GM23338 (cell line): ENCODE measurements at regions not wholly inside any gene's neighbourhood (a gene's known extent, or its start where the extent isn't known, plus 50 kb on each side); places are given as distances from the start of the nearest gene placed in this dataset.

ENCODE experiments used
- ATAC-seq: fragments of 200-7000 bp; cut with Tn5 transposase; 3 replicates; pipeline ENCODE4 v1.9.1; 2020
- DNase-seq: peaks from one replicate; pipeline ENCODE4 v3.0.0-alpha.2; 2015; ENCODE audit warnings: low spot score
- H2AFZ ChIP-seq: fragments of 200-600 bp; sonication (generic); 2 replicates; pipeline ENCODE4 v1.8.0; 2016; ENCODE audit warnings: antibody characterized with exemption, mild to moderate bottlenecking, moderate library complexity
- H3F3A ChIP-seq: fragments of 200-600 bp; sonication (generic); replicated peaks from 2 replicates; pipeline ENCODE4 v1.8.0; 2017; ENCODE audit warnings: antibody characterized with exemption, mixed run types, low read depth
- H3K27ac ChIP-seq: fragments of 200-600 bp; sonication (generic); 2 replicates; pipeline ENCODE4 v1.6.1; 2016; ENCODE audit warnings: low read depth
- H3K27me3 ChIP-seq: fragments of 200-600 bp; sonication (generic); 2 replicates; pipeline ENCODE4 v1.8.0; 2016; ENCODE audit warnings: mild to moderate bottlenecking, mixed run types, moderate library complexity; ENCODE audit not compliant: insufficient read depth
- H3K36me3 ChIP-seq: fragments of 200-600 bp; sonication (generic); 2 replicates; pipeline ENCODE4 v1.8.0; 2016; ENCODE audit warnings: mild to moderate bottlenecking; ENCODE audit not compliant: insufficient read depth
- H3K4me1 ChIP-seq: fragments of 200-600 bp; sonication (generic); 2 replicates; pipeline ENCODE4 v1.8.0; 2016; ENCODE audit warnings: mild to moderate bottlenecking, moderate library complexity; ENCODE audit not compliant: insufficient read depth
- H3K4me2 ChIP-seq: fragments of 200-600 bp; sonication (generic); 2 replicates; pipeline ENCODE4 v1.7.1; 2017; ENCODE audit warnings: mixed run types
- H3K4me3 ChIP-seq: fragments of 200-600 bp; sonication (generic); 2 replicates; pipeline ENCODE4 v1.6.1; 2016; ENCODE audit warnings: mixed run types
- H3K79me2 ChIP-seq: fragments of 200-600 bp; sonication (generic); replicated peaks from 2 replicates; pipeline ENCODE4 v1.8.0; 2017; ENCODE audit warnings: mild to moderate bottlenecking; ENCODE audit not compliant: insufficient read depth
- H3K9me2 ChIP-seq: fragments of 200-600 bp; sonication (generic); 2 replicates; pipeline ENCODE4 v1.8.0; 2017; ENCODE audit not compliant: insufficient read depth
- H4K20me1 ChIP-seq: fragments of 200-600 bp; sonication (generic); replicated peaks from 2 replicates; pipeline ENCODE4 v1.8.0; 2017; ENCODE audit warnings: mild to moderate bottlenecking; ENCODE audit not compliant: insufficient read depth
- H3K27ac Mint-ChIP-seq: 2 replicates; pipeline ENCODE4 v1.8.0; 2020; ENCODE audit warnings: inconsistent platforms, mild to moderate bottlenecking, moderate library complexity, mixed read lengths
- H3K27me3 Mint-ChIP-seq: 3 replicates; pipeline ENCODE4 v1.8.0; 2022; ENCODE audit warnings: low read depth, mild to moderate bottlenecking, moderate library complexity, mixed read lengths, inconsistent platforms; ENCODE audit not compliant: insufficient read depth, poor library complexity
- H3K36me3 Mint-ChIP-seq: 3 replicates; pipeline ENCODE4 v1.8.0; 2021; ENCODE audit warnings: low read depth, mild to moderate bottlenecking, inconsistent platforms, moderate library complexity, mixed read lengths
- H3K4me1 Mint-ChIP-seq: 3 replicates; pipeline ENCODE4 v1.8.0; 2020; ENCODE audit warnings: mild to moderate bottlenecking, inconsistent platforms, mixed read lengths
- H3K4me3 Mint-ChIP-seq: 3 replicates; pipeline ENCODE4 v1.8.0; 2021; ENCODE audit warnings: moderate library complexity, mild to moderate bottlenecking, inconsistent platforms, mixed read lengths
- H3K9me3 Mint-ChIP-seq: 3 replicates; pipeline ENCODE4 v1.8.0; 2020; ENCODE audit warnings: moderate library complexity, mild to moderate bottlenecking, inconsistent platforms, mixed read lengths
- CREB1 ChIP-seq: fragments of 250-450 bp; sonication (Bioruptor Pico); IDR thresholded peaks from 2 replicates; pipeline ENCODE4 v1.5.0; 2020; ENCODE audit warnings: low read depth, mild to moderate bottlenecking, moderate library complexity
- CTCF ChIP-seq, 2 experiments: fragments of 200-600 bp in 1 of 2; sonication (generic) in 1 of 2; conservative IDR thresholded peaks; 2 replicates each; pipeline versions ENCODE4 v1.5.1 to v1.6.1; 2016 to 2017; ENCODE audit warnings: antibody characterized with exemption in 2 of 2, low read depth in 2 of 2, mild to moderate bottlenecking in 2 of 2, moderate library complexity in 1 of 2
- ETS1 ChIP-seq: IDR thresholded peaks from 2 replicates; pipeline ENCODE4 v1.6.1; 2016; ENCODE audit warnings: antibody characterized with exemption
- EZH2 ChIP-seq: fragments of 200-600 bp; sonication (generic); IDR thresholded peaks from one replicate; pipeline ENCODE4 v1.8.0; 2017; ENCODE audit warnings: antibody characterized with exemption, mild to moderate bottlenecking, low read depth; ENCODE audit not compliant: unreplicated experiment
- JUNB ChIP-seq: IDR thresholded peaks from one replicate; pipeline ENCODE4 v1.6.1; 2016; ENCODE audit warnings: antibody characterized with exemption; ENCODE audit not compliant: unreplicated experiment
- NANOG ChIP-seq: IDR thresholded peaks from 2 replicates; pipeline ENCODE4 v1.6.1; 2016; ENCODE audit warnings: antibody characterized with exemption, borderline replicate concordance
- POLR2AphosphoS5 ChIP-seq: IDR thresholded peaks from 2 replicates; pipeline ENCODE4 v1.6.1; 2016; ENCODE audit warnings: antibody characterized with exemption, low read depth
- STAT1 ChIP-seq: IDR thresholded peaks from one replicate; pipeline ENCODE4 v1.6.1; 2016; ENCODE audit warnings: antibody characterized with exemption; ENCODE audit not compliant: unreplicated experiment
- ZNF114 ChIP-seq: fragments of 250-450 bp; sonication (Bioruptor Pico); IDR thresholded peaks from 2 replicates; pipeline ENCODE4 v1.5.0; 2020; ENCODE audit warnings: mild to moderate bottlenecking, moderate library complexity
- ZNF331 ChIP-seq: fragments of 250-450 bp; sonication (Bioruptor Pico); IDR thresholded peaks from 2 replicates; pipeline ENCODE4 v1.5.0; 2020; ENCODE audit warnings: low read depth, mild to moderate bottlenecking, moderate library complexity
- ZNF462 ChIP-seq: fragments of 250-450 bp; sonication (Bioruptor Pico); IDR thresholded peaks from 2 replicates; pipeline ENCODE4 v1.5.0; 2020; ENCODE audit warnings: mild to moderate bottlenecking, moderate library complexity

DNA sequence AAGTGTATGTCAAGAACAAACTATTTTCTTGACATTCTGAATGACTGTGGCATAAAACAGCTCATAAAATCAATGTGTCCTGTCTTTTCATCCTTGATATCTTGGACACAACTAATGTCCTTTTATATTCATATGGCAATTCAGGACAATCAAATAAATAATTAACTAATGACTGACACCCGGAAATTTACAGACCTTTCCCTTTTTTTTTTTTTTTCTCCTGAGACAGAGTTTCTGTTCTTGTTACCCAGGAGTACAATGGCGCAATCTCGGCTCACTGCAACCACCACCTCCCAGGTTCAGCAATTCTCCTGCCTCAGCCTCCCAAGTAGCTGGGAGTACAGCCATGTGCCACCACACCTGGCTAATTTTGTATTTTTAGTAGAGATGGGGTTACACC lies 107.1 kb upstream of the LGSN start:
- no peaks in the 10 kb centered on the region for H3K9me2 ChIP-seq
- H3K4me3 Mint-ChIP-seq, result no peak overlapping the region

More for the DNA sequence above, 107.1 kb upstream of the LGSN start:
- DNase-seq (no peak), ATAC-seq (no peak)
- no peaks in the 10 kb centered on the region for H3K36me3 Mint-ChIP-seq
- H3K79me2 ChIP-seq, result no peaks in the 10 kb centered on the region
- no peaks in the 10 kb centered on the region; the same call in 1 of the 2 replicates for H3K36me3 ChIP-seq
- peaks cover 19% of the 10 kb centered on the region; the same call in 2 of the 3 replicates for H3K9me3 Mint-ChIP-seq
- H3K4me3 ChIP-seq, result no peak overlapping the region
- H3K27me3 ChIP-seq, result no peaks in the 10 kb centered on the region
- H3K27ac ChIP-seq, result no peak overlapping the region
- TF ChIP-seq ETS1 (no peak), CTCF (conservative IDR thresholded peaks at IDR 0.05; ENCODE audit: low read depth in 2 of 2) (no peak), JUNB (no peak), NANOG (no peak), ZNF114 (CRISPR knock-in tag) (no peak), POLR2AphosphoS5 (no peak), CREB1 (no peak), ZNF462 (CRISPR knock-in tag) (no peak), ZNF331 (no peak), STAT1 (no peak), EZH2 (no peak)
- H3K4me1 ChIP-seq, result no peaks in the 10 kb centered on the region
- no peaks in the 10 kb centered on the region for H3K4me1 Mint-ChIP-seq
- H4K20me1 ChIP-seq, result no peaks in the 10 kb centered on the region
- no peaks in the 10 kb centered on the region for H3K27me3 Mint-ChIP-seq
- no peak overlapping the region for H3K27ac Mint-ChIP-seq
- no peak overlapping the region for H3K4me2 ChIP-seq
- H2AFZ ChIP-seq, result no peak overlapping the region
- H3F3A ChIP-seq, result no peaks in the 10 kb centered on the region
